ENCODE measurements at regions not wholly inside any gene's neighbourhood (a gene's known extent, or its start where the extent isn't known, plus 50 kb on each side); places are given as distances from the start of the nearest gene placed in this dataset.
"Not testable (repeated sequence)": the region's sequence is repeated elsewhere in the genome, so short reads cannot be mapped to it uniquely, and the experiment has no call there.

DNA sequence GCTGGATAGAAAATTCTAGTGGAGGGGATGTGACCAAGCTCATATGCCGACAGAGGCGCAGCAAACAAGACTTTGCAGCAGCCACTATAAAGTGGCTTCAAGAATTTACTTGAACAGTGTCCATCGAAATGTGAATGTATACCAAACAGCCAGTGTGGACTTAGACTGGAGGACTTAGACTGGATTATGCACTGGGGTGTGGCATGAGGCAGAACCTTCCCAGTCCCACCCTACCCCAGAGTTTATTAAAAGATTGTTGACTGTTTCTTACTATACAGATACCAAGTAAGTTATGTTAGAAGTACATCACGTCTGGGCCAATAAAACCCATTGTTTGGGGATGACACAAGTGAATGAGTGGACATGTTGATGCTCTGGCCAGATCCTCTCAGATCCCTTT lies 561.3 kb upstream of the KLF4 start:
- TF ChIP-seq, protein P1, sequence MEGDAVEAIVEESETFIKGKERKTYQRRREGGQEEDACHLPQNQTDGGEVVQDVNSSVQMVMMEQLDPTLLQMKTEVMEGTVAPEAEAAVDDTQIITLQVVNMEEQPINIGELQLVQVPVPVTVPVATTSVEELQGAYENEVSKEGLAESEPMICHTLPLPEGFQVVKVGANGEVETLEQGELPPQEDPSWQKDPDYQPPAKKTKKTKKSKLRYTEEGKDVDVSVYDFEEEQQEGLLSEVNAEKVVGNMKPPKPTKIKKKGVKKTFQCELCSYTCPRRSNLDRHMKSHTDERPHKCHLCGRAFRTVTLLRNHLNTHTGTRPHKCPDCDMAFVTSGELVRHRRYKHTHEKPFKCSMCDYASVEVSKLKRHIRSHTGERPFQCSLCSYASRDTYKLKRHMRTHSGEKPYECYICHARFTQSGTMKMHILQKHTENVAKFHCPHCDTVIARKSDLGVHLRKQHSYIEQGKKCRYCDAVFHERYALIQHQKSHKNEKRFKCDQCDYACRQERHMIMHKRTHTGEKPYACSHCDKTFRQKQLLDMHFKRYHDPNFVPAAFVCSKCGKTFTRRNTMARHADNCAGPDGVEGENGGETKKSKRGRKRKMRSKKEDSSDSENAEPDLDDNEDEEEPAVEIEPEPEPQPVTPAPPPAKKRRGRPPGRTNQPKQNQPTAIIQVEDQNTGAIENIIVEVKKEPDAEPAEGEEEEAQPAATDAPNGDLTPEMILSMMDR (IDR thresholded peaks at IDR 0.05; ENCODE audit: extremely low read depth, missing control alignments) = no peak
- DNase-seq (ENCODE audit: low spot score) = no peak

DNA sequence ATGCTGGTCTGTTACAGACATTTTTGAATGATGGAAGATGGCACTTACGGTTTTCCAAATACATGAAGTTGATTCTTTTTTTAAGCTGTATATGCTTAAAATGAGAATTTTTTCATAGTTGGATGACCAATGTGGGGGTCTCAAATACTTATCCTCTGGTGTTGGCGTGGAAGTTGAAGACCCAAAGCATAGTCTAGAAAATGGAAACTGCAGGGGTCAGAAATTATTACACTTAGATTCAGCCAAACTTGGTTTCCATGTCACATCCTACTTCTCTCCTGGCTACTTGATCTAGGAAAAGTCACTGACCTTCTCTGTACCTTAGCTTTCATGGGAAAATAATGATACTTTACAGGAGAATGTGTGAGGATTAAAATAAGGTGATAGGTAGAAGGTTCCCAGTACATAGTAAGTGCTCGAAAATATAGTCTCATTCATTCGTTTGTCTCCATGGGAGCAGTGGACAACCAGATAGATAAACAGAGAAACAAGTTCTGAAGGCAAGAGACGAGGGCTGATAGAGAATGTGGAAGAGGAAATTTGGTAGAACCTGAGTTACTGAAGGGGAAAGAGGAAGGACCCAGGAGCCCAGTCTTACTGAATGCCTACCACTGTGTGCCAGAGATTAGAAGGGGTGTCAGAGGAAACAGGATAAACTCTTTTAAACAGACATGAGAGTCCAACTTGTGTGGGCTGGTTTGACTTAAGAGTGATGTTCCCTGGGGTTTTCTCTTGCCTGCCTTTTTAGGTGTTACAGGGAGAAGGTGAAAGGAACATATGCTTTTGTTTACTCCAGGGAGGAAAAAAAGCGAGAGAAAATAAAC lies 560.3 kb upstream of the KLF4 start:
- TF ChIP-seq, protein P1 (IDR thresholded peaks at IDR 0.05; ENCODE audit: extremely low read depth, missing control alignments) = no peak
- DNase-seq (ENCODE audit: low spot score) = no peak

DNA sequence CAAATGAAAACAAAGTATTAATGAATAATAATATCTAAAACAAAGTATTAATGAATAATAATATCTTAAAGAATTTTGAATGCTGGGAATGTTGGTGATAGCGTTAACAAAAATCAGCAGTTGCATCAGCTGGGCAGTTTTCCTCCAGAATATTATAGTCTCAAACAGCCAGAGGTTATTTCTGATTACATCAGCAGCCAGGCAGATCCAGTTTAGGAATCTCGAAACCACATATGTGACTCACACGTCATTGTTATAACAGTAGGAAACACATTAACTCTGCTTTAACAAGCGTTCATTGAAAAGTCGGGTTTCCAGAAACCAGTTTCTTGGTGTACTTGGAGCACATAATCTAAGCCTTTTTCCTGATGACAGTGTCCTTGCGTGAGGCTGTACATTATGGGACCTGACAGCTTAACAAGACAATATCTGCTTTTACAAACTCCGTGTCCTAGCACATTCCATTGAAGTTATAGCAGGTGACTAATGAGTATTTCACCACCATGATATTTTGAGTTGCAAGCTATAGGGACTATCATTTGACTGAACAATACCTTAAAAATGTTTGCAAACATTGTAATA lies 559.5 kb upstream of the KLF4 start:
- DNase-seq (ENCODE audit: low spot score) = no peak
- TF ChIP-seq, protein P1 (IDR thresholded peaks at IDR 0.05; ENCODE audit: extremely low read depth, missing control alignments) = no peak

DNA sequence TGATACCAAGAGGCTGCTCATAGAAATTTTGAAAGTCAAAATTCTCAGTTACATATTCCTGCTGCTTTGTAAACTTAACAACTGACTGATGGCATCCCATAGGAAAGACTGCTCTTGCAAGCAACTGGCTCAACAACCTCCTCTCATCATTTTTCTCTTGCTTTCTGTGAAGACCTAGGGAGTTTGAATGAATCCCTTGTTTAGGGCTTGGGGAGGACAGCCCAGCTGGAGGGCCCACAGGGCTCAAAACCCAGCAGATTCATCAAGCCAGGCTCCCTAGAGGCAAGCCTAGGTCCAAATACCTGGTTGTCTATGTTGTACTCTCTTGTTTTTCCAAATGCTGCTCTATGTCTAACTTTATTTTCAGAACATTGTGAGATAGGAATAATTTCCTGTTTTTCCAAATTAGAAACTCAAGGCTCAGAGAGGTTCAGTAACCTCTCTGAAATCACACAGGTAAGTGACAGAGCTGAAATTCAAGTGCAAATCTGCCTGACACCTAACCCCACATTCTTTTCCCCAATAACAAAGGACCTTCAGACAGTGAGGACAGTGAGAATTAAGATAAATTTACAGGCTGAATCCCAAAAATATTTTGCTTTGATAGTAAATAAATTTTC lies 558.9 kb upstream of the KLF4 start:
- TF ChIP-seq, protein P1 (IDR thresholded peaks at IDR 0.05; ENCODE audit: extremely low read depth, missing control alignments) = no peak

DNA sequence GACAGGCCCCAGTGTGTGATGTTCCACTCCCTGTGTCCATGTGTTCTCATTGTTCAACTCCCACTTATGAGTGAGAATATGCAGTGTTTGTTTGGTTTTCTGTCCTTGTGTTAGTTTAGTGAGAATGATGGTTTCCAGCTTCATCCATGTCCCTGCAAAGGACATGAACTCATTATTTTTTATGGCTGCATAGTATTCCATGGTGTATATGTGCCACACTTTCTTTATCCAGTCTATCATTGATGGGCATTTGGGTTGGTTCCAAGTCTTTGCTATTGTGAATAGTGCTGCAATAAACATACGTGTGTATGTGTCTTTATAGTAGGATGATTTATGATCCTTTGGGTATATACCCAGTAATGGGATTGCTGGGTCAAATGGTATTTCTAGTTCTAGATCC lies 558.2 kb upstream of the KLF4 start:
- not testable (repeated sequence) for DNase-seq (ENCODE audit: low spot score)

More for the DNA sequence above, 558.9 kb upstream of the KLF4 start:
- DNase-seq (ENCODE audit: low spot score) = no peak

DNA sequence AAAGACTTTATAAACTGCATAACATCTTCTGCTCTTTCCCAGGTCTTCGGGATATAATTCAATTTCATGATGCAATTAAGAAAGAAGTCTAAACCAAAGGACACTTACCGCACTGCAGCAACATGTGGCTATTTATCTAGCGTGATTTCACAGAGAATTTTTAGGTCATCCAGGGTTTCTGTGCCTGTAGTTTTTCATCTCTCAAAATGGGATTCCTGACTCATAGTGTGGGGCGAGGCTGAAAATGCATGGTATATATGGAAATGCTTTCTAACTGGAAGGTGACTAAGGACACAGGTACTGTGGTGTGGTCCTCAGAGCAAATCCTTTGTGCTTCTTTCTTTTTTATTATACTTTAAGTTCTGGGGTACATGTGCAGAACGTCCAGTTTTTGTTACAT lies 557.7 kb upstream of the KLF4 start:
- TF ChIP-seq, protein P1 (IDR thresholded peaks at IDR 0.05; ENCODE audit: extremely low read depth, missing control alignments) = no peak
- DNase-seq (ENCODE audit: low spot score) = no peak

DNA sequence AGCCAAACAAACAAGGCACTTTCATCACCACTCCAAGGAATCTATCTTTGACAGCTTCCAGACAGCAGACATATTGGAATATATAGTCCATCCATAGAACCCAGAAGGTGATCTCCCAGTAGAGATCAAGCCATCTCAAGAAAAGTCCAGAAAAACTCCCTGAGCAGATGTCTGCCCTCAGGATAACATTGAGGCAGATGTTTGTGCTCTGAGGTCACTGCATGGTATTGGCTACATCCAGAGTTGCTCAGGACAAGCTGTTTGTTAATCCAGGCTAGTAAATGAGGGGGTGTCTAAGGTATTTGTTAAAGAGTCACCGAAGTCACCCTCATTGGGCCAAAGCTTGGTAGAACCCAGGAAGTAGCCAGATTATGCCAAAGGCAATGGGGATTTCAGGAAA lies 556.3 kb upstream of the KLF4 start:
- TF ChIP-seq, protein P1 (IDR thresholded peaks at IDR 0.05; ENCODE audit: extremely low read depth, missing control alignments) = no peak
- no peak for DNase-seq (ENCODE audit: low spot score)
